ENCODE measurements at regions not wholly inside any gene's neighbourhood (a gene's known extent, or its start where the extent isn't known, plus 50 kb on each side); places are given as distances from the start of the nearest gene placed in this dataset.

- Mint-ChIP-seq H3K27ac (ENCODE audit: unreplicated experiment) (no peak overlapping the region), H3K27me3 (ENCODE audit: unreplicated experiment) (peaks cover 6% of the 10 kb centered on the region), H3K36me3 (ENCODE audit: unreplicated experiment) (no peaks in the 10 kb centered on the region), H3K4me1 (ENCODE audit: unreplicated experiment) (no peaks in the 10 kb centered on the region), H3K9me3 (ENCODE audit: unreplicated experiment) (peaks cover 4% of the 10 kb centered on the region), H3K4me3 (ENCODE audit: unreplicated experiment) (no peak overlapping the region)
- DNase-seq (ENCODE audit: extremely low spot score, unreplicated experiment), result no peak
- TF ChIP-seq CTCF (IDR thresholded peaks at IDR 0.05), result no peak
Observed at GRCh38 chr18:24949908-24950307, 402.1 kb downstream of the ZNF521 start.

GRCh38 chr18:24954341-24954740, 397.6 kb downstream of the ZNF521 start:
- peaks cover 4% of the 10 kb centered on the region for H3K27me3 Mint-ChIP-seq (ENCODE audit: unreplicated experiment)
- no peak overlapping the region for H3K27ac Mint-ChIP-seq (ENCODE audit: unreplicated experiment)
- H3K36me3 Mint-ChIP-seq (ENCODE audit: unreplicated experiment), result no peaks in the 10 kb centered on the region
- DNase-seq (ENCODE audit: extremely low spot score, unreplicated experiment), result no peak
- no peak for TF ChIP-seq CTCF (IDR thresholded peaks at IDR 0.05)
- H3K4me3 Mint-ChIP-seq (ENCODE audit: unreplicated experiment), result no peak overlapping the region
- no peaks in the 10 kb centered on the region for H3K4me1 Mint-ChIP-seq (ENCODE audit: unreplicated experiment)
- peaks cover 4% of the 10 kb centered on the region for H3K9me3 Mint-ChIP-seq (ENCODE audit: unreplicated experiment)

- TF ChIP-seq CTCF (IDR thresholded peaks at IDR 0.05), result no peak
- peaks cover under 1% of the 10 kb centered on the region for H3K9me3 Mint-ChIP-seq (ENCODE audit: unreplicated experiment)
- H3K4me3 Mint-ChIP-seq (ENCODE audit: unreplicated experiment), result no peak overlapping the region
- DNase-seq (ENCODE audit: extremely low spot score, unreplicated experiment), result no peak
- peaks cover 3% of the 10 kb centered on the region for H3K27me3 Mint-ChIP-seq (ENCODE audit: unreplicated experiment)
- H3K27ac Mint-ChIP-seq (ENCODE audit: unreplicated experiment), result no peak overlapping the region
- no peaks in the 10 kb centered on the region for H3K4me1 Mint-ChIP-seq (ENCODE audit: unreplicated experiment)
- H3K36me3 Mint-ChIP-seq (ENCODE audit: unreplicated experiment), result no peaks in the 10 kb centered on the region
Observed at GRCh38 chr18:24958001-24958400, 394.0 kb downstream of the ZNF521 start.

GRCh38 chr18:24959051-24959476, 392.9 kb downstream of the ZNF521 start:
- no peak for TF ChIP-seq CTCF (IDR thresholded peaks at IDR 0.05)
- Mint-ChIP-seq H3K4me3 (ENCODE audit: unreplicated experiment) (no peak overlapping the region), H3K27ac (ENCODE audit: unreplicated experiment) (no peak overlapping the region), H3K4me1 (ENCODE audit: unreplicated experiment) (no peaks in the 10 kb centered on the region), H3K36me3 (ENCODE audit: unreplicated experiment) (no peaks in the 10 kb centered on the region), H3K9me3 (ENCODE audit: unreplicated experiment) (no peaks in the 10 kb centered on the region), H3K27me3 (ENCODE audit: unreplicated experiment) (peaks cover 3% of the 10 kb centered on the region)
- no peak for DNase-seq (ENCODE audit: extremely low spot score, unreplicated experiment)

- H3K4me3 Mint-ChIP-seq (ENCODE audit: unreplicated experiment), result no peak overlapping the region
- no peak overlapping the region for H3K27ac Mint-ChIP-seq (ENCODE audit: unreplicated experiment)
- H3K27me3 Mint-ChIP-seq (ENCODE audit: unreplicated experiment), result peaks cover 3% of the 10 kb centered on the region
- no peak for DNase-seq (ENCODE audit: extremely low spot score, unreplicated experiment)
- no peak for TF ChIP-seq CTCF (IDR thresholded peaks at IDR 0.05)
- peaks cover 4% of the 10 kb centered on the region for H3K9me3 Mint-ChIP-seq (ENCODE audit: unreplicated experiment)
- H3K4me1 Mint-ChIP-seq (ENCODE audit: unreplicated experiment), result no peaks in the 10 kb centered on the region
- H3K36me3 Mint-ChIP-seq (ENCODE audit: unreplicated experiment), result no peaks in the 10 kb centered on the region
Observed at GRCh38 chr18:24964216-24964615, 387.8 kb downstream of the ZNF521 start.

Data from osteocyte (in vitro differentiated cells).